ENCODE measurements at regions not wholly inside any gene's neighbourhood (a gene's known extent, or its start where the extent isn't known, plus 50 kb on each side); places are given as distances from the start of the nearest gene placed in this dataset.

GRCh38 chr2:195425328-195425727 is 231.7 kb upstream of the SLC39A10 start:
- TF ChIP-seq EZH2phosphoT487 (IDR thresholded peaks at IDR 0.05; ENCODE audit: borderline replicate concordance, low read length) (no peak), EZH2 (IDR thresholded peaks at IDR 0.05; ENCODE audit: low read length, unreplicated experiment) (no peak)
- TF ChIP-seq, protein P1, sequence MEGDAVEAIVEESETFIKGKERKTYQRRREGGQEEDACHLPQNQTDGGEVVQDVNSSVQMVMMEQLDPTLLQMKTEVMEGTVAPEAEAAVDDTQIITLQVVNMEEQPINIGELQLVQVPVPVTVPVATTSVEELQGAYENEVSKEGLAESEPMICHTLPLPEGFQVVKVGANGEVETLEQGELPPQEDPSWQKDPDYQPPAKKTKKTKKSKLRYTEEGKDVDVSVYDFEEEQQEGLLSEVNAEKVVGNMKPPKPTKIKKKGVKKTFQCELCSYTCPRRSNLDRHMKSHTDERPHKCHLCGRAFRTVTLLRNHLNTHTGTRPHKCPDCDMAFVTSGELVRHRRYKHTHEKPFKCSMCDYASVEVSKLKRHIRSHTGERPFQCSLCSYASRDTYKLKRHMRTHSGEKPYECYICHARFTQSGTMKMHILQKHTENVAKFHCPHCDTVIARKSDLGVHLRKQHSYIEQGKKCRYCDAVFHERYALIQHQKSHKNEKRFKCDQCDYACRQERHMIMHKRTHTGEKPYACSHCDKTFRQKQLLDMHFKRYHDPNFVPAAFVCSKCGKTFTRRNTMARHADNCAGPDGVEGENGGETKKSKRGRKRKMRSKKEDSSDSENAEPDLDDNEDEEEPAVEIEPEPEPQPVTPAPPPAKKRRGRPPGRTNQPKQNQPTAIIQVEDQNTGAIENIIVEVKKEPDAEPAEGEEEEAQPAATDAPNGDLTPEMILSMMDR (conservative IDR thresholded peaks at IDR 0.05; ENCODE audit: low read depth, low read length): no peak
